ENCODE measurements at regions not wholly inside any gene's neighbourhood (a gene's known extent, or its start where the extent isn't known, plus 50 kb on each side); places are given as distances from the start of the nearest gene placed in this dataset.

GRCh38 chr11:22006901-22007300 lies 186.0 kb upstream of the ANO5 start:
- intact Hi-C loops (cut with micrococcal nuclease) (no loop called here), dilution Hi-C loops (cut with MboI; ENCODE audit: extremely low pct_ligation_motif_present, low sequenced_read_pairs) (no loop called here)
- Histone ChIP-seq H3K4me1 (ENCODE audit: control insufficient read depth, extremely low read depth, insufficient read depth, low read length) (no peaks in the 10 kb centered on the region), H3K36me3 (ENCODE audit: control insufficient read depth in 2 of 2, extremely low read depth in 1 of 2, insufficient read depth in 2 of 2, low read length in 2 of 2) (no peaks in the 10 kb centered on the region), H3K27me3 (ENCODE audit: control insufficient read depth in 2 of 2, insufficient read depth in 2 of 2, low read length in 2 of 2) (no peaks in the 10 kb centered on the region), H4K20me1 (replicated peaks; ENCODE audit: control insufficient read depth, extremely low read depth, insufficient read depth, low read length) (no peaks in the 10 kb centered on the region), H3K4me3 (replicated peaks in 1 of 3; ENCODE audit: insufficient read depth in 1 of 3, low read depth in 1 of 3, low read length in 3 of 3) (no peak overlapping the region), H3K9me3 (replicated peaks; ENCODE audit: control insufficient read depth, insufficient read depth, low read length) (no peaks in the 10 kb centered on the region), H3K79me2 (ENCODE audit: control insufficient read depth, insufficient read depth, low read length) (no peaks in the 10 kb centered on the region), H2AFZ (ENCODE audit: low read depth, low read length) (no peak overlapping the region), H3K9ac (replicated peaks; ENCODE audit: extremely low read depth, insufficient read depth, low read length) (no peak overlapping the region), H3K9me1 (replicated peaks; ENCODE audit: control insufficient read depth, extremely low read depth, insufficient read depth, low read length) (no peaks in the 10 kb centered on the region), H3K4me2 (ENCODE audit: insufficient read depth, low read length) (no peak overlapping the region), H3K27ac (ENCODE audit: insufficient read depth, low read depth, low read length) (no peak overlapping the region)
- no TSS peak for BruUV-seq (replicated peaks)
- CTCF ChIA-PET: no interaction called here
- no peak for DNase-seq (ENCODE audit: low read depth, low spot score)
- POLR2A ChIA-PET: no interaction called here
- TF ChIP-seq POLR2A (IDR thresholded peaks at IDR 0.05; ENCODE audit: low read depth, low read length) (no peak), POLR2AphosphoS5 (IDR thresholded peaks at IDR 0.05; ENCODE audit: insufficient read depth, low read depth, low read length) (no peak), GATA2 (IDR thresholded peaks at IDR 0.05; ENCODE audit: insufficient read depth, insufficient read length, low read depth, low read length) (no peak), JUN (IDR thresholded peaks at IDR 0.05; ENCODE audit: borderline replicate concordance, insufficient read depth, insufficient read length, low read depth) (no peak), CTCF (IDR thresholded peaks at IDR 0.05; ENCODE audit: extremely low read depth in 1 of 2, insufficient read depth in 1 of 2, low read depth in 1 of 2, low read length in 2 of 2) (no peak)
- FAIRE-seq: no peak

GRCh38 chr11:22031791-22032190 lies 161.1 kb upstream of the ANO5 start:
- CTCF ChIA-PET: no interaction called here
- Histone ChIP-seq H3K27me3 (ENCODE audit: control insufficient read depth in 2 of 2, insufficient read depth in 2 of 2, low read length in 2 of 2) (no peaks in the 10 kb centered on the region), H3K4me3 (replicated peaks in 1 of 3; ENCODE audit: insufficient read depth in 1 of 3, low read depth in 1 of 3, low read length in 3 of 3) (no peak overlapping the region), H3K4me1 (ENCODE audit: control insufficient read depth, extremely low read depth, insufficient read depth, low read length) (no peaks in the 10 kb centered on the region), H4K20me1 (replicated peaks; ENCODE audit: control insufficient read depth, extremely low read depth, insufficient read depth, low read length) (no peaks in the 10 kb centered on the region), H3K36me3 (ENCODE audit: control insufficient read depth in 2 of 2, extremely low read depth in 1 of 2, insufficient read depth in 2 of 2, low read length in 2 of 2) (no peaks in the 10 kb centered on the region), H3K27ac (ENCODE audit: insufficient read depth, low read depth, low read length) (no peak overlapping the region), H3K9ac (replicated peaks; ENCODE audit: extremely low read depth, insufficient read depth, low read length) (no peak overlapping the region), H2AFZ (ENCODE audit: low read depth, low read length) (no peak overlapping the region), H3K79me2 (ENCODE audit: control insufficient read depth, insufficient read depth, low read length) (no peaks in the 10 kb centered on the region), H3K9me3 (replicated peaks; ENCODE audit: control insufficient read depth, insufficient read depth, low read length) (no peaks in the 10 kb centered on the region), H3K4me2 (ENCODE audit: insufficient read depth, low read length) (no peak overlapping the region), H3K9me1 (replicated peaks; ENCODE audit: control insufficient read depth, extremely low read depth, insufficient read depth, low read length) (no peaks in the 10 kb centered on the region)
- TF ChIP-seq EZH2 (IDR thresholded peaks at IDR 0.05; ENCODE audit: borderline replicate concordance, low read depth, low read length, severe bottlenecking) (no peak), JUN (IDR thresholded peaks at IDR 0.05; ENCODE audit: borderline replicate concordance, insufficient read depth, insufficient read length, low read depth) (no peak), FOS (IDR thresholded peaks at IDR 0.05; ENCODE audit: borderline replicate concordance, insufficient read depth, low read length) (no peak), POLR2AphosphoS5 (IDR thresholded peaks at IDR 0.05; ENCODE audit: insufficient read depth, low read depth, low read length) (no peak), MAX (IDR thresholded peaks at IDR 0.05; ENCODE audit: insufficient read depth, insufficient read length) (no peak), MYC (IDR thresholded peaks at IDR 0.05; ENCODE audit: low read depth, low read length) (no peak), CTCF (IDR thresholded peaks at IDR 0.05; ENCODE audit: extremely low read depth in 1 of 2, insufficient read depth in 1 of 2, low read depth in 1 of 2, low read length in 2 of 2) (no peak), GATA2 (IDR thresholded peaks at IDR 0.05; ENCODE audit: insufficient read depth, insufficient read length, low read depth, low read length) (no peak), POLR2A (IDR thresholded peaks at IDR 0.05; ENCODE audit: low read depth, low read length) (no peak)
- no TSS peak for BruUV-seq (replicated peaks)
- FAIRE-seq (no peak), DNase-seq (ENCODE audit: low read depth, low spot score) (no peak)
- intact Hi-C loops (cut with micrococcal nuclease): no loop called here
- dilution Hi-C loops (cut with MboI; ENCODE audit: extremely low pct_ligation_motif_present, low sequenced_read_pairs): no loop called here
- POLR2A ChIA-PET: no interaction called here

All from endothelial cell of umbilical vein (primary cell).